DMS79 (cell line): ENCODE measurements at regions not wholly inside any gene's neighbourhood (a gene's known extent, or its start where the extent isn't known, plus 50 kb on each side); places are given as distances from the start of the nearest gene placed in this dataset.

Experiments used
- DNase-seq: peaks from one replicate; lab custom pipeline; 2025; lab: John Stamatoyannopoulos, UW

DNA sequence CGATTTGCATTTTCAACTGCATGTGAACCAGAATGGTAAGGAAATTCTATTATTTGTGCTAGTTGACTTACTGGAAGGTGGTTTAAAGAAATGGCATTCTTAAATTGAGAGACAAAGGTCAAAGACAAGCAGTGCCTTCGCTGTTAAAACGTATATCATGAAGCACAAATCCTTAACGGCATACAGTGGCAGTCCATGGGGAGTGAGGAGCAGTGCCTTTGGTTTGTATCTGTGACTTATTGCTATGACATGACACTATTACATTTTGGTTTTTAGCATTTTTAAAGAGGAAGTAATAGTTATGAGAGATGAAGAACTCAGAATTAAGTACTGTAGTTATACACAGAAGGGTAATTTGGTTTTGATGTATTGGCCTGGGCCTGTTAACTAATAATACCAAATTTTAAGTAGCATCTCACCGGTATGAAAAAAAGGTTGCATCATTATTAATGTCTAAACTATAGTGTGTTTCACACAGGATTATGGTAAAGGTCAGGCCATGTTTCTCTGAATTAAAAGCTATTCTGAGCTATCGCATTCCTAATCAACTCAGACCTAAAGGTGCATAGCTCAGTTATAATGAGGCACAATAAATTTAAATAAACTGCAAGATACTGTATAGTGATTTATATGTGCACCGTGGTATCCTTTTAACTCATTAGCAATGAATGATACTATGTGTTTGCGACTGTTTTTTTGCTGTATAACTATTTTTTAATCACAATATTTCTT, 339.8 kb upstream of the ARRDC3 start:
- DNase-seq, result no peak

GRCh38 chr5:91712718-91713117, 329.6 kb upstream of the ARRDC3 start:
- no peak for DNase-seq

DNA sequence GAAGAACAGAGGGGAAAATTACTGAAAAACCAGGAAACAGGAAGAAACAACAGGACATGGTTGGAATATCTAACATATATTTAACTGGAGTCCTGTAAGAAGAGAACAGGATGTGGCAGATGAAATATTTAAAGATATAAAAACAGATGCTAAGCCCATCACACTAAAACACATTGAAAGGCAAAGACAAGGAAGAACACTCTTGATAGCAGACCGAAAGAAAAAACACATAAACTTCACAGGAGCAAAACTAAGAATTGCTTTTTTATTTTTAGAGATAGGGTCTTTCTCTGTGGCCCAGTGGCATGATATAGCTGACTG, 324.4 kb upstream of the ARRDC3 start:
- DNase-seq, result no peak

DNA sequence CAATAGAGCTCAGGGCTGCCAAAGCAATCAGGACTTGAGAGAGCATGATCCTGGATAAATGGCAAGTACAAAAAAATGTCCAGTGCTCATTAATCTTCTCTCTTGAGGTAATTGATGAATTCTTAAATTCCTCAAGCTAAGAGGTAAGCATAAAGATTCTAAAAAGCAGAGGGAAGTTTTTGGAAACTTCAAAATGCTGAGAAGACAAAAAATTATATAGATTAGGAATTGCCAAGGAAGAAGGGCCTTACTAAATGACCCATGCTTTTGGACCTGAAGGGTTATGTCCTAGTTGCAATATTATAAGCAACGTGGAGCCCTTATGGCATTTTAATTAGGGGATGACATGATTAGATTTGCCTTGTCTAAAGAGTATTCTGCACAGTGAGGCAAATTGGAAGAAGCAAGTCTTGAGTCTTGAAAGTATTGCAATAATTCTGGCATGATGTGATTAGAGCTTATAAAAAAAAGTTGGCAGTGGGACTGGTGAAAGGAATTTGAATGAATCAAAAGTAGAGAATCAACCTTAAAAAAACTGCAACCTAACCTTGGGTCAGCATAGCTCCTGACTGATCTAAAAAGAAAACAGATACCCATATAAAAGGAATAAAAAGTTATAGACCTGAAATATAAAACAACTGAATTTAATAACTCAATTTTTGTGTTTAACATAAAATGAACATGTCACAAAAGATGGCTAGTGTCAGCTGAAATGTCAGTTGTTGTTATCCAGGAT, 323.8 kb upstream of the ARRDC3 start:
- DNase-seq, result no peak

DNA sequence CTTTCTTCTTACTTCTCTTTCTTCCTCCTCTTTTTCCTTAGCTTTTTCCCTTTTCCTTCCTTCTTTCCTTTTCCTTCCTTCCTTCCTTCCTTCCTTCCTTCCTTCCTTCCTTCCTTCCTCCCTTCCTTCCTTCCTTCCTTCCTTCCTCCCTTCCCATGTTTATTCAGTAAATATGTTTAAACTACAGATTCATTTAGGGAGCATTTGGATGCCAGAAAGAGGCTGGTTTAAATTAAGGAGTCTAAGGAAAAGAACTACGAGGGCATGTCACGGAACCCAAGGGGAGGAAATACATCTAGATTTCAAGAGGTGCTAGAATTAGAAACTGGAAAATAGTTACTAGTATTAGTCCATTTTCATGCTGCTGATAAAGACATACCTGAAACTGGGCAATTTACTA, 320.0 kb upstream of the ARRDC3 start:
- DNase-seq, result no peak

- DNase-seq, result no peak
These were observed 316.3 kb upstream of the ARRDC3 start for GRCh38 chr5:91699429-91699828.

- no peak for DNase-seq
These were observed 308.5 kb upstream of the ARRDC3 start for GRCh38 chr5:91691592-91691991.

DNA sequence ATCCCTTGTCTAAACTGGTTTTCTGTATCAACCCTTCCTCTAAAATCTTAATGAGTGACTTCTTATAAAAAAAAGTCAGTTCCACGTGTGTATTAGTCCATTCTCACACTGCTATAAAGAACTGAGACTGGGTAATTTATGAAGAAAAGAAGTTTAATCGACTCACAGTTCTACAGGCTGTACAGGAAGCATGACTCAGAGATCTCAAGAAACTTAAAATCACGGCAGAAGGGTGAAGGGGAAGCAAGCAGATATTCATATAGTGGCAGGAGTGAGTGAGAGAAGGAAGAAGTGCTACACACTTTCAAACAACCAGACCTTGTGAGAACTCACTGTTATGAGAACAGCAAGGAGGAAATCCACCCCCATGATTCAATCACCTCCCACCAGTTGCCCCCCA, 307.8 kb upstream of the ARRDC3 start:
- no peak for DNase-seq

DNA sequence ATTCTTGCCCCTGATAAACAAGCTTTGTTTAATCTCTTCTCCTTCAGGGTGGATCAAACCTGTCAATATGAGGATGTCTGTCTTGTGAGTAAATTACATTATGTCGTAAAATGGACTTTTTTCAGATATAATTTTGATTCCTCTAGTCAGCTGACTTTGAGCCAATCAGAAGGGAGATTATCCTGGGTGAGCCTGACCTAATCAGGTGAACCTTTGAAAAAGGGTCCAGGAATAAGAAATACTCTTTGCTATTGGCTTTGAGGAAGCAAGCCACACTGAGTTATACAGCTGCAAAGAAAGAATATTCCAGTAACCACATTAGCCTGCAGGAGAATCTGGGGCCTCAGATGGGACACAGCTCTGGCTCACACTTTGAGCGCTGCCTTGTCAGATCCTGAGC, 304.3 kb upstream of the ARRDC3 start:
- no peak for DNase-seq

- DNase-seq, result no peak
These were observed 301.5 kb upstream of the ARRDC3 start for GRCh38 chr5:91684625-91685024.

DNA sequence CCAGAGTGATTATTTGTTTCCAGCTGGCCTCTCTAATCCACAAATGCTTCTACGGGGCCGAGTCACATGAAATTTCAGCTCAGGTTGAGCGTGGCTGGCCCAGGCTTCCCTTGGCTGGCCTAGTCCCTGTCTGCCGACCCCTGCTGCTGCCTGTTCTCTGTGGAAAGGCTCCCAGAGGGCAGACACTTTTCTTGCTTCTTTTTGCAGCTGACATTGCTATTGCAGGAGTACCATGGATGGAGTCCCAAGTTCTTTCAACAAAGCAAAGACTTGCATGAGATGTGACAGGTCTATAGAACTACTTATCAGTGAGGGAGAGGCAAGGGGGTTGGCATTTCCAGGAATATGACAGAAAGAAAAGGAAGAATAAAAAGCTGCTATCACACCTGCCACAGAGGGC, 287.4 kb upstream of the ARRDC3 start:
- DNase-seq, result peak; percentile 15

DNA sequence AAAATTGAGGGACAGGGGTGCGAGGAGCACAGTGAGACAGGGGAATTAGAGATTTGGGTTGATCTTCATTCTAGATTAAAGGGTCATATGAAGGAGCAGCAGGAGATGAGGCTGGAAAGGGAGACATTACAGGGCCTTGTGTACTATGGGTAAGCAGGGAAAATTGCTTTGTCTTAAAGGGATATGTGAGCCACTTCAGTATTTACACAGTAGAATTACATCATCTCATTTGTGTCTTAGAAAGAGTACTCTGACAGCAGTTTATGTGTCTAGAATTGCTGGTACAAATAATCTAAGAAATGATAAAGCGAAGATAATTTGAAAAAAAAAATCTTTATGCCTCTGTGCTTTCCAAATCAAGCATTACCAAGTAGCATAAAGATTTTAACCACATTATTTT, 287.0 kb upstream of the ARRDC3 start:
- DNase-seq, result peak; percentile 15

DNA sequence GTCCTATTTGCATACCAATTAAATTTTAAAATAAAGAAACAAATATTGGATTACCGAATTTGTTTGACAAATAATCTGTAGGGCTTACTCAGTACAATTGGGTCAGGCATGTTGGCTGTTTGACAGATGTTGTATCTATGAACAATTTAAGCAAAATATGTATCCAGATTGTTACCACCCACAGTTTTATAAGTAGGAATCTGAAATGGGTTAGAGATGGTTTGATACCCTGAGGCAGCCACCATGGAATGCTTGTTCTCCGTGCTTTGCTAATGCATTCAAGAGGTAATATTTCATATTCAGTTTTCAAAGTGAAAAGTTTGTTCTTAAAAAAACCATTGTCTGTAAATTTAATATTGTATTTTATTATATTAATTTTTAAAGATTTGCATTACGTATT, 285.1 kb upstream of the ARRDC3 start:
- DNase-seq, result no peak

DNA sequence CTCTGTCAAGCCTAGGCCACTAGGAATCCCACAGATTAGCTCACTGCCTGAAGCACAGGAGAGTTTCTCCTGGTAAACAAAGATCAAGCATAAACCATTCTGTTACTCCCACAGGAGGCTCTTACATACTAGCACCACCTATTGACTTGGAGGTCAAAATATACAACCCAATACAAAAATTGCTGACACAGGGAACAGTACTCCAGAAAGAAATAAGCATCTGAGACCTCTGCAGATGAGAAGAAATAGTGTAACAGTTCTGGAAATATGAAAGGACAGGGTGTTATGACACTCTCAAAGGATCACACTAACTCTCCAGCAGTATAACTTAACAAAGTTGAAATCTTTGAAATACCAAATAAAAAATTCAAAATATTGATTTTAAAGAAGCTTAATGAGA, 269.6 kb upstream of the ARRDC3 start:
- DNase-seq, result no peak

DNA sequence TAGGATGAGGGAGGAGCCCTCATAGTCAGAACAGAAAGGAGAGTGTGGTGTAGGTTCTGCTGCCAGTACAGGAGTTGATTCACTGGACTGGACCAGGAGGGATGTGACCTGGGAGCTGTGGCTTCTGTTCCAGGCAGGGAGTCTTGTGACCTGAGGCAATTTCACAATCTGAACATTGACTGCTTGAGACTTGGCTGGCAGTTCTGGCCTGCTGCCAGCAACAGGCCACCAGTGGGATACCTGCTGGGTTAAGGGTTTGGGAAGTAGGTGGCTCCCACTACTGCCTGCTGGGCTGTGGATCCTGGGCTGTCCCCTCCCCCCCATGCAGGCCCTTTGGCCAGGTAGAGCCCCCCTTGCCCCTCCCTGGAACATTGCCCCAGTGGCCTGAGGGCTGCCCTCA, 268.6 kb upstream of the ARRDC3 start:
- DNase-seq, result no peak

DNA sequence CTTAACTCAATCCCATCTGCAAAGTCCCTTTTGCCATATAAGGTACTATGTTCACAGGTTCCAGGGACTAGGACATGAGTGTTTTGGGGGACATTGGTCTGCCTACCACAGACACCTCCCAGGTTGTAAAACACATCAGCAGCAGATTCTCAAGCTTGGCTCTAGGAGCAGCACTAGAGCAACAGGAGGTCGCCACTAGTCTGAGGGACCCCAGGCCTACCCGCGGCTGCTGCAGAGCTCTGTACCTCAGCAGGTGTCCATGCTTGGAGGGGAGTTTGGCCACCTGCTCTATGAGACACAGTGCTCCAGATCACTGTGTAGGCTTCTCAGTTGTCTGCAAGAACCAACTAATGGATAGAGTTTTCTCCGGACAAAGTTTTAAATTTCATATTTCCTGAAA, 262.2 kb upstream of the ARRDC3 start:
- DNase-seq, result no peak

GRCh38 chr5:91643797-91644196, 260.7 kb upstream of the ARRDC3 start:
- DNase-seq, result no peak

- DNase-seq, result no peak
These were observed 259.5 kb upstream of the ARRDC3 start for GRCh38 chr5:91642581-91642980.

GRCh38 chr5:91641730-91642350, 258.7 kb upstream of the ARRDC3 start:
- no peak for DNase-seq

GRCh38 chr5:91639744-91640143, 256.6 kb upstream of the ARRDC3 start:
- no peak for DNase-seq

GRCh38 chr5:91638010-91638409, 254.9 kb upstream of the ARRDC3 start:
- DNase-seq, result no peak

DNA sequence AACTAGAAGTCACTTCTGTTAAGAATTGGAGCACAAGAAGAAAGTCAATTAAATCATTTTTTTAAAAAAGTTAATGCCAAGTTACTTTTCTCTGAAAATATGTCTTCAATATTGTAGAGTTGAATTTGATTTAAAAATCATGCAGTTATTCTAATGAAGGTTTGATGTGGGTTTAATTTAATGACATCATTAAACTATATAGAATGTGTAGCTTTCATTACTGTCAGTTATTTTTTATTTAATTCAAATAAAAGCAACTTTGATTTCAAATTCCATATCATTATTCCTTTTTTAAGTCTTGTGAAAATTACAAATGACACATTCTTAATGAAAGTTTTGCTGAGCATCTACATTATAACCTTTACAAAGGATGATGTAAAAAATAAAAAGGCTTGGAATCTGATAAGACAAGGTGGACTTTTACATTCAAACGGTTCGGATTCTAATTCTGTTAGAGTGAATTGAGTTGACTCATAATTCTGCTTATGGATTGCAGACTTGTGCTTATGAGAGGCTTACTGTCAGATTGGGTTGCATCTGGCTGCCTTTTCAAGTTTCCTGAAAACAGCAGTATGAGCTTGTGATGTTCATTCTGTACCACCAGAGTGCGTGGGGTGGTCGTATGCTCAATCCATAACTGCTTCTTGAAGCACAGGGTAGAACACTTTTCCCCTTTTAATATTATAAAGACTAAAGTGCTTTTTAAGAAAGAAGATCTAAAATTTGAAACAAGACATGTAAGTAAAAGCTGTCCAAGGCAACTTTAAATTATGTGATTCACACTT, 253.0 kb upstream of the ARRDC3 start:
- no peak for DNase-seq

- DNase-seq, result peak; percentile 38
These were observed 249.8 kb upstream of the ARRDC3 start for GRCh38 chr5:91632871-91633270.
